Jurkat, Clone E6-1 (cell line): ENCODE measurements at regions not wholly inside any gene's neighbourhood (a gene's known extent, or its start where the extent isn't known, plus 50 kb on each side); places are given as distances from the start of the nearest gene placed in this dataset.

Experiments
- DNase-seq: peaks from one replicate; pipeline ENCODE4 v3.0.0-alpha.2; 2011; ENCODE audit warnings: low read depth, low spot score
- H3K4me3 ChIP-seq: 2 replicates; pipeline ENCODE4 v1.5.1; 2011; ENCODE audit warnings: mild to moderate bottlenecking, low read length, control low read depth, moderate library complexity

- DNase-seq: no peak
- H3K4me3 ChIP-seq: no peak overlapping the region
Observed at GRCh38 chr3:104787306-104787705, 579.4 kb upstream of the ALCAM start.

GRCh38 chr3:104788807-104789206, 577.9 kb upstream of the ALCAM start:
- no peak for DNase-seq
- no peak overlapping the region for H3K4me3 ChIP-seq

- DNase-seq: no peak
- no peak overlapping the region for H3K4me3 ChIP-seq
Observed at GRCh38 chr3:104791331-104791730, 575.4 kb upstream of the ALCAM start.

GRCh38 chr3:104796556-104796955, 570.2 kb upstream of the ALCAM start:
- DNase-seq: no peak
- H3K4me3 ChIP-seq: no peak overlapping the region

- no peak for DNase-seq
Observed at GRCh38 chr3:104805042-104805441, 561.7 kb upstream of the ALCAM start.

GRCh38 chr3:104805508-104805907, 561.2 kb upstream of the ALCAM start:
- DNase-seq: no peak
- no peak overlapping the region for H3K4me3 ChIP-seq

More at GRCh38 chr3:104805042-104805441, 561.7 kb upstream of the ALCAM start:
- no peak overlapping the region for H3K4me3 ChIP-seq

GRCh38 chr3:104810896-104811295, 555.8 kb upstream of the ALCAM start:
- H3K4me3 ChIP-seq: no peak overlapping the region
- no peak for DNase-seq

- no peak overlapping the region for H3K4me3 ChIP-seq
- no peak for DNase-seq
Observed at GRCh38 chr3:104816008-104816407, 550.7 kb upstream of the ALCAM start.

- H3K4me3 ChIP-seq: no peak overlapping the region
- DNase-seq: no peak
Observed at GRCh38 chr3:104816716-104817115, 550.0 kb upstream of the ALCAM start.

GRCh38 chr3:104819333-104819732, 547.4 kb upstream of the ALCAM start:
- DNase-seq: no peak
- H3K4me3 ChIP-seq: no peak overlapping the region

GRCh38 chr3:104820959-104821358, 545.8 kb upstream of the ALCAM start:
- H3K4me3 ChIP-seq: no peak overlapping the region
- DNase-seq: no peak

- no peak for DNase-seq
- no peak overlapping the region for H3K4me3 ChIP-seq
Observed at GRCh38 chr3:104825116-104825515, 541.6 kb upstream of the ALCAM start.

GRCh38 chr3:104831071-104831470, 535.6 kb upstream of the ALCAM start:
- no peak for DNase-seq

GRCh38 chr3:104832530-104832929, 534.2 kb upstream of the ALCAM start:
- no peak overlapping the region for H3K4me3 ChIP-seq
- DNase-seq: no peak

More at GRCh38 chr3:104831071-104831470, 535.6 kb upstream of the ALCAM start:
- H3K4me3 ChIP-seq: no peak overlapping the region

- no peak for DNase-seq
Observed at GRCh38 chr3:104835376-104835775, 531.3 kb upstream of the ALCAM start.

GRCh38 chr3:104846270-104846669, 520.4 kb upstream of the ALCAM start:
- no peak for DNase-seq
- H3K4me3 ChIP-seq: no peak overlapping the region

More at GRCh38 chr3:104835376-104835775, 531.3 kb upstream of the ALCAM start:
- H3K4me3 ChIP-seq: no peak overlapping the region

GRCh38 chr3:104849070-104849469, 517.6 kb upstream of the ALCAM start:
- no peak overlapping the region for H3K4me3 ChIP-seq
- no peak for DNase-seq

- no peak for DNase-seq
- H3K4me3 ChIP-seq: no peak overlapping the region
Observed at GRCh38 chr3:104854468-104854867, 512.2 kb upstream of the ALCAM start.

GRCh38 chr3:104855702-104856101, 511.0 kb upstream of the ALCAM start:
- no peak for DNase-seq
- no peak overlapping the region for H3K4me3 ChIP-seq

GRCh38 chr3:104856741-104857140, 510.0 kb upstream of the ALCAM start:
- no peak for DNase-seq
- no peak overlapping the region for H3K4me3 ChIP-seq

- DNase-seq: no peak
- no peak overlapping the region for H3K4me3 ChIP-seq
Observed at GRCh38 chr3:104868291-104868690, 498.4 kb upstream of the ALCAM start.

- no peak overlapping the region for H3K4me3 ChIP-seq
- no peak for DNase-seq
Observed at GRCh38 chr3:104870276-104870675, 496.4 kb upstream of the ALCAM start.
